GM21737 (cell line): ENCODE measurements at regions not wholly inside any gene's neighbourhood (a gene's known extent, or its start where the extent isn't known, plus 50 kb on each side); places are given as distances from the start of the nearest gene placed in this dataset.

ENCODE experiments used
- ATAC-seq: cut with Tn5 transposase; IDR thresholded peaks from one replicate; pipeline ENCODE4 v1.9.1; 2021; ENCODE audit warnings: mild to moderate bottlenecking, moderate library complexity; ENCODE audit not compliant: unreplicated experiment

DNA sequence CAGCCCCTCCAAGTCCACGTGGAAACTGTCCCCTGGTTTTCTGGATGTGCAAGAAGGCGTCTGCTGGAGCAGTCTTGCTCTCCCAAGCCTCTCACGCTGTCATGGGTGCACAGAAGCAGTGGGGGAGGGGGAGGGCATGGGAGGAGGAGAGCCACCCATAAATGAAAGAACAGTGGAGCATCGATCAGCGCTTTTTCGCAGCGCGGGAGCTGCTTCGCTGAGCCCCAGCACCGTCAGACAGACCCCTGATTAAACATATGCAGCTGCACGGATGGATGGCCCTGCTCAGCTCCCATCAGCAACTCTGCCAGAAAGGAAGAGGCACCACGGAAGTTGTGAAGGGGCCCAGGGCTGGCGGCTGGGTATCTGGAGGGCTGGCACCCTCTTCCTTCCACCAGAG, 264.9 kb downstream of the UQCRFS1 start:
- no peak for ATAC-seq

DNA sequence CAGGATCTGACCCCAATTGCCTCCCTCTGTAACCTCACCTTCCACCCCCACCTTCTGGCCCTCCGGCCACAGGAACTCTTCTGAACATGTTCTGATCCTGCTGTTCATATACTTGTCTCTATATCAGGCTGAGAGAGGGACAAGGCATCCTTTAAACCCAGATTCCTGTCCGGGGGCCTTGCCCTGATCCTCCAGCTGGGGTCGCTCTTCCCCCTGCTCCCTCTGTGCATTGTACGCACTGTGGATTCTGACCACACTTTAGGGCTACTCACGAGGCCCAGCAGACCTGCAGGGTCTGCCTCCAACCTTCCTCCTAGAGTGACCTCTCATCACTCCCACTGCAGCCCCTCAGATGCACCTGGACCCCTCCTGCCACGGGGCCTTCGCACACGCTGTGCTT, 269.3 kb downstream of the UQCRFS1 start:
- ATAC-seq, result no peak

DNA sequence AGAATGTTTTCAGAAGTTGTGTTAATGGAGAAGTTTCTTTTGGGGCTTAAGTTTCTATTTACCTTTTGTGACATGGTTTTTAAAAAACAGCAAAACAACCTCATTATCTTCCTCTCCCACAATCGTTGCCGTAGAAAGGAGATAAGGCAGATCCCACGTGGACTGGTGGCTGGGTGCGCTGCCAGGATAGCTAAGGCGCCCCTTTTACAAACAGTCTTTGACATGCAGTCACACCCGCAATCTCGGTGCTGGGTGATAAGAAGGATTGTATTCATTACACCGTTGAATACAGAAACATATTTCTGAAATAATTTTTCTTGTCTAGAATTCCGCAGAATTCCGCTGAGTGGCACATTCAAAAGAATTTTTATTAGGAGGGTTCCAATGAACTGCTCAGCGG, 271.1 kb downstream of the UQCRFS1 start:
- ATAC-seq, result no peak

DNA sequence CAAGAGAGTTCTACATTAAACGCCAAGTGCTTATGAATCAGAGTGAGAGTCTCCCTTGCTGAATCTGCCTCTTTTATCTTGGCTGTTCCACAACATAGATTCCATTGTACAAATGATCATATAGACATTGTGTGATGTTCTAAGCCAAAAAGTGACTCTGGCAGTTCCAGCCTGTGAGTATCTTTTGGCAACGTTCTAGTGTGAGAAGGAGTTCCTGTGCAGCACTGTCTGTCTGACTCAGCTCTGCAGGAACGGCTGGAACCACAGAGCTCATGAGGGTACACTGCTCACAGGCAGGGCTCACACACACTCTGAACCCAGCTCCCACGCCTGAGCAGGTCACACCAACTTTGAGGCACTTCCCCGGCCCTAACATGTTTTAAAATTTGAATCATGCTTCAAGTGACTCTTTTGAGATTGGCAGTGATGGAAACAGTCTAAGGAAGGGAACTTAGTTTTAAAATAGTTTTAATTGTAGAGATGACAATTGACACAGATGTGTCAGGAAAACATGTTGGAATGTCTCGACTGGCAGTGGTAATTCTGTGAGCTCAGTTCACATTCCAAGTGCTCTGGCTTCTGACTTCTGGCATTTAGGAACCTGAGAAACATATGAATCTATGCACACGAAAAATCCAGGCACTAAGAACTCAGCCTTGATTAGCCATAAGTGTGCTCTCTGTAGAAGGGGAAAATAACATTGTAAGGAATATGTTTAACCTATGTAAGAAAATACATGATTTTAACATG, 272.0 kb downstream of the UQCRFS1 start:
- no peak for ATAC-seq

DNA sequence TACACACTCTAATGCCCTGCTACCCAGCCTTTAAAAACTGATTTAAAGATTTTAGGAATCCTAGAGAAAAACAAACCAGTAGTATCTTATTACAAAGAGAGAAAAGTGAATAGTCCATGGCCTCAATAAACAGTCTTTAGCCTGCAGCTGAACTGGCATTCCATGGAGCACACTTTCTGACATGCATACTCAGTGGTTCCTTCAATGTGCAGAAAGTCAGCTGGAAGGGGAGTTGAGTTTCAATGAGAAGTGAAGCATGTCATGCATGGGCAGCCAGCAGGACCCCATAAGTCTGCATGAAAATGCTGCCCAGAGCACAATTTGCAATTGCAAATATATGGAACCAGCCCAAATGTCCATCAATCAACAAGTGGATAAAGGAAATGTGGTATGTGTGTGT, 273.7 kb downstream of the UQCRFS1 start:
- ATAC-seq, result no peak

DNA sequence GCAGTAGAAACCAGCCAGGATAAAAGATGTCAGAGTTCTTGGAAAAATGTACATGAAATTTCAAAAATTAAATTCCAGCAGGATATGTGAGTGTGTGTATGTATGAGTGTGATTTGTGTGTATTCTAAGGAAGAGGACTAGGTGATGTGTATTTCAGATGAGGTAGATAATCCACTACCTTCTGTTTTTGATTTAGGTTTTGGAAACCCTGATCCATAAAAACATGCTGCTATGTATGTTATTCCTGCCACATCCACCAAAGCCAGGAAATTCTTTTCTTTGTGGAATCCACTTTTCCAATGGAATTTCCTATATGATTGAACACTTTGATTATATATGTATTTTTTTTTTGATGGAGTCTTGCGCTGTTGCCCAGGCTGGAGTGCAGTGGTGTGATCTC, 276.9 kb downstream of the UQCRFS1 start:
- no peak for ATAC-seq

DNA sequence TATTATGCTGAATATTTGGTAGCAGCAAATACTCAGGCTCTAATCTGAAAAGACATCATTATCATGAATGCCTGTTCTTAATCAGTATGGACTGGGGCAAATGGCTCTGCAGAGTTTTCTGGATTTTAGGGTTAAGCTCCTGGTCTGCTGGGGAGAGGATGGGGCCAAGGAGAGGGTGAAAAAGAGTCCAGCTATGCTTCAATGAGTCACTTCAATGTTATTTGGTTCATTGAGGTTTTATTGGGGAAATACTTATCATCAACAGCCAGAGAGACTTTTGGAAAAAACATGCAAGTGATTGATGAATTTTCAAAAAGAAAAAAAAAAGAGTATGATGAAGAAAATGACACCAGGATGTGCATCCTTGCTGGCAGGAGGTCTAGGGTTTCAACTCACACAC, 278.3 kb downstream of the UQCRFS1 start:
- ATAC-seq, result no peak

DNA sequence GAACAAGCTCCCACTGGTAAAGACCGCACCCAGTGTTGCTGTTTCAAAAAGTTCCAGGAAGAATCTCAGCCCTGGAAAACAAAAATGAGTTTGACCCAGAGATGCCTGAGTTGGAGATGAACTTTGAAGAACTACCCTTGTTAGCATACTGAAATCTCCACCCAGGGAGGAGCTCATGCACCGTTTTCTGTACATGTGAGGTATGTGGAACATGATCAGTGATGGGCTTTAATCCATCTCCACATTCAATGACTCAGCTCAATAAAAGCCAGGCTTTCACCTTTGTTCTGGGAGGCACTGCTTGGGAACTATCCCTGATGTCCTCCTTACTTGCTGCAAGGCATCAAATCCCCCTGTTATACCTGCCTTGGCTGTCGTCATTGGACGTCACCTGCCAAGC, 279.9 kb downstream of the UQCRFS1 start:
- no peak for ATAC-seq

DNA sequence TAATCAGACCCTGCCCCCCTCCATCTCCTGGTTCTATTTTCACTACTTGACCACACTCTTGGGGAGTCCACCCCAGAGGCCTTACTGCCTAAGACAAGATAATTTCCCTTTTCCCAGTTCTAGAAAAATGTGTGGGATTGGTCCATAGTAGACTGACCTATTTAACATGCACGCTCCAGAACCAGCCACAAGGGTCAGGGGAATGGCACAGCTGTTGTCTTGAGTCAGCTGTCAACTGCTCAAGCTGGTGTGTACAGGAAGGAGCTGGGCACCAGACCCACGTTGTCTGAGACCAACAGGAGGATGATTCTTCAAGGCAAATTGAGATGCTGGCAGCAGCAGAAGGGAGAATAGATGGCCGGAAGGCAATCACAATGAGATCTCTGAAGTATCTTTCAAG, 280.5 kb downstream of the UQCRFS1 start:
- no peak for ATAC-seq

DNA sequence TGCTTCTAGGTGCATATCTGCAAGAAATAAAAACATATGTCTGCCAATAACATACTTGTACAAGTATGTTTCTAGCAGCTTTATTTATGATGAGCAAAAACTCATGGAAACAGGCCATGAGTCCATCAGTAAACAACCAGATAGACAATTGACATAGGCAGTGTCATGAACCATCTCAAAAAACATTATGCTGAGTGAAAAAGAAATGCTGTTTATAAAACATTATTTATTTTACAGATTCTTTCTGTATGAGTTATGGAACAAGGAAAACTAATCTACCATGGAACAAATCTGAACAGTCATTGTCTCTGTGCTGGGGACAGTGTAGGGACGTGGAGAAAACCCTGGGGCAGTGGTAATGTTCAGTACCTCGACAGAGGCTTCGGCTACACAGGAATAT, 283.9 kb downstream of the UQCRFS1 start:
- no peak for ATAC-seq

DNA sequence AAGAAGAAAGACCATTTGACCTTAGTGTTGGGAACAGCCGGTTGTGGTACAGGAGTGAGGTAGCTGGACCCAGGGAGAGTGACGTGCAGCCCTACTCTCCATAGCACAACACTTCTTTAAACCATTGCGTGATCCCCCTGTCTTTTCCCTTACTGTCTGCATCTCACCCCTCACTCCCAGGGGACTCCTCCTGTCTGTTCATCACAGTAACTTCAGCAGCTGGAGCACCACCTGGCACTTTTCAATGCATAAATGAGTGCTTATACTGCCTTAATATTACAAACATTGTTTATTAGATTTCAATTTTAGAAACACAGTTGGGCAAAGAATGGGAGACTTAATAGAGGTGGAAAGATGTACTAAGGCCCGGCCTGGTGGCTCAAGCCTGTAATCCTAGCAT, 285.5 kb downstream of the UQCRFS1 start:
- ATAC-seq, result no peak

DNA sequence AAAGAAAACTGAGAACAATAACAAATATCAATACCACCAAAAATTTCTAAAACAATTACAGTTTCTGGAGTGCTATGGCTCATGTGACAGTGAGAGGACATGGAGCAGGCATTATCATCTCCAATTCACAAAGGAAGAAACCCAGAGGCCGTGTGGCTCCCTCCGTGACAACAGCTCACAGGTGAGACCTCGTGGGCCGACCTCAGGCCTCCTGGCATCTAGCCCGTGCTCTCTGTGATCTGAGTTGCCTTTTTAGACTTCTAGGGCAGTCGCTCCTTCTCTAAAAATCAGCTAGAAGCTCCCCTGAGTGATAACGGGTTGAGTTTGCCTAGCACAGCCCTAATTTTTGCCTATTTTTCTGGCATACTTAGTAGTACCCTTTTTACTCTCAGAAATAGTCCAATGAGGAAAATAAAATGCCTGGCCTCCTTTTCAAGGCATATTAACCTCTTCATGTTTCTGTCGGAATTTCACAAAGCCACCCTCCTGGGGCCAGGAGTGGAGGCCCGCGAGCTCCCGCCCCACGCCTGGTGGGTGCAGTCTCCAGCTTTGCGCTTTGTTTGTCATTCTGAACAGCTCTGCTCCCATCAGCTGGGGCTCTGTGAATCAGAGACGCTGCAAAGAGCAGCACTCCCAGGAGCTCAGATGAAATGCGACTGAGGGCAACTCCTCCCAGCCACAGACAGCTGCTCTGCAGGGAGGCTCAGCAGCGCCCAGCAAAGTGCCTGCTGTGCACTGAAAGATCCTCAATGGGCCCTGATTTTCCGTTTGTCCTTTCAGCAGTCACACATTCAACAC, 292.5 kb downstream of the UQCRFS1 start:
- no peak for ATAC-seq

DNA sequence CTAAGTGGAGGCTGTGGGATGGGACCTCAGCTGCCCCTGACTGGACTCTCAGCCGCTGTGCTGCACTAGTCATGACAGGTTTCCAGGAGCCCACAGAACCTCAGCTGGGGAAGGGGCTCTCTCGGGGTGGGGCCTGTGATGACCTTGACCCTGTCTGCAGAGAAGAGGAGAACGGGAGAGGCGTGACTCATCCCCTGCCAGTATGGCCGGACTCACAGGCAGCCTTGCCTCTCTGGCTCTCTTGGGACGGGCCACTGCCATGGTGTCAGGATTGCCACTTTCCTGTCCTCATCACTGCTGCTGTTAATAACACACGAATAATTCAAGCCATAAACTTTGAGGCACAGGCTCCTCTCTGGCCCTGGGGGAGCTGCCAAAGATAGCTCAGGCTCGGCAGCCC, 295.3 kb downstream of the UQCRFS1 start:
- no peak for ATAC-seq

DNA sequence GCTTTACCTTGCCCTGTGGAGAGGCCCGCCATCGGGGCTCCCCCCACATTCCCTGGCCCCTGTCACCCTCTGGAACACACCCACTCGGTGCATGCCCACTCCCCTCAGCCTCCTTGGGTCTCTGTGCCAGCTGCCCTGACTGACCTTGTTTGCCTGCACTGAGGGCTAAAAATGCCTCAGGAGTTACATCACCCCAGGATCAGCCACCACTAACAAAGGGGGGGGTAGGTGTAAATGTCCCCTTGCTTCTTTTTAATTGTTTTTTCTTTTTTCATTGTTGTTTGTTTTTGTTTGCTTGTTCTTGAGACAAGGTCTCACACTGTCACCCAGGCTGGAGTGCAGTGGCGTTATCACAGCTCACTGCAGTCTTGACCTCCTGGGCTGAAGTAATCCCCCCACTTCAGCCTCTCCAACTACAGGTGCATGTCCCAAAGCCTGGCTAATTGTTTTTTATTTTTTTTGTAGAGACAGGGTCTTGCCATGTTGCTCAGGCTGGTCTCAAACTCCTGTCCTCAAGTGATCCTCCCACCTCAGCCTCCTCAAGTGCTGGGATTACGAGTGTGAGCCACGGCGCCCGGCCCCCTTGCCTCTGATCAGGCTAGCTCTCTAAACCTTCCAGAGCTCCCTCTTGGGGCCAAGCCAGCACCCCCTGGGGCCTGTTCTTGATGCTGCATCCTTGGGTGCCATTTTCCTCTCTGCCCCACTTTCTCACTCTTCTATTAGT, 297.1 kb downstream of the UQCRFS1 start:
- no peak for ATAC-seq

DNA sequence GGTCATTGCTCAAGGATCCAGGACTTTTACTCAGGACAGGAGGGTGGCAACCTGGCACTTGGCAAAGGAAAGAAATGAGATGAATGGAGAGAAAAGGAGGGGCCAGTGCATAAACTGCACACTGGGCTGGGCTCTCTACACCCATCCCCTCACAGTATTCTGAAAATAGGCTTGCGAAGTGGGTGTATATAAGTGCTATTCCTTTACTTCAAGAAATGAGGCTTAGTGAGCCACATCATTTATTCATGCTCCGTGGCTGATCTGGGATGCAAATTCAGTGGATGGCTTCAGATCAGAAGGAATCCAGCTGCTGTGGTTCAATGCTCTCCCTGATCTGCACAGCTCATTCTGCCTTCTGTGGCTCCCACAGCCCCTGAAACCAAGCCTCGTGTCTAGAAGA, 297.7 kb downstream of the UQCRFS1 start:
- no peak for ATAC-seq

DNA sequence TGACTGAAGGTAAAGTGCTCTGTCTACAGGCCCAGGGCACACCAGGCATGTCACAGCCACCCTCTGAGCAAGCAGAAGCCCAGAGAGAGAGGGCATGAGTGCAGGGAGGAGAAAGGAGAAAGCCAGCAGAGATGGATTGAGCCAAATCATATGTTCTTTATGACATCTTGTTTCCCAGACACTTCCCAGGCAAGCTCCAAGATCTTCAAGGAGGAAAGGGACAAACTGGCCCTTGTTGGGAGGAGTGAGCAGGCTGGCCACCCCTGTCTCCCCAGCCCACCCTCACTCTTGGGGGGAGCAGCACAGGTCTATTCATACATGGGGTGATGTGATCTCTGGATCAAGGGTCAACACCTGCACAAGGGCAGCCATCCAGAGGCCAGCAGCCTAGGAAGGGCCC, 298.8 kb downstream of the UQCRFS1 start:
- ATAC-seq, result no peak

DNA sequence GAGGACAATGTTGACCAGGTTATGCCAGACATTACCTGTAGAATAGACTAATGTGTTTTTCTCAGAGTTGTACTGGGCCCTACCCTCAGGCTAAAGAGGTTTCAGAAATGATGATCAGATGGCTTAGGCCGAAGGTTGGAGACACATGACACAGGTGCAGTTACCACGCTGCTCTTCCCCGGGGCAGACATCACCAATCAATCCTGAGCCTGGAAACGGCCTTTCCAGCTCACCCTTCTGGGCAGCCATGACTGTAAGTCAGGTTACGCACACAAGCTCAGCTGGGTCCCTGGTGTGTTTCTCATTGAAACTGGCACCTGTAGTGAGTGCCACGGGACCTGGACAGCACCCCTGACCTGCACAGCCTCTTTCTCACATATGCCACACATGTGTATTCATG, 299.3 kb downstream of the UQCRFS1 start:
- ATAC-seq, result no peak

DNA sequence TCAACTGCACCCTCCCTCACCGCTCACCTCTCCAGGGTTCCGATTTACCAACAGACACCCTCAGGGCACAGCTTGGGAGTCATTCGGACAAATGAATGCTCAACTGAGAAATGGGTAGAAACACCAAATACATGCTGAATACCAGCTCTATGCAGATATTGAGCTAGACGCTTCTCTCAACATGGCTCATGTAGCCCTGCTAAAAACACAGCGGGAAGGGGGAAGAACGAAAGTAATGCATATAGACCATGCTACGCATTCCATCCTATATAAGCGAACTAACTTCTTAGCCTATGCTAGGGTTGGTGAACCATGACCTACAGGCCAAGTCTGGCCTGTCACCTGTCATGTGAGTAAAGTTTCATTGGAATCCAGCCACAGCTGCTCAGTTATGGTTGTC, 304.0 kb downstream of the UQCRFS1 start:
- no peak for ATAC-seq

DNA sequence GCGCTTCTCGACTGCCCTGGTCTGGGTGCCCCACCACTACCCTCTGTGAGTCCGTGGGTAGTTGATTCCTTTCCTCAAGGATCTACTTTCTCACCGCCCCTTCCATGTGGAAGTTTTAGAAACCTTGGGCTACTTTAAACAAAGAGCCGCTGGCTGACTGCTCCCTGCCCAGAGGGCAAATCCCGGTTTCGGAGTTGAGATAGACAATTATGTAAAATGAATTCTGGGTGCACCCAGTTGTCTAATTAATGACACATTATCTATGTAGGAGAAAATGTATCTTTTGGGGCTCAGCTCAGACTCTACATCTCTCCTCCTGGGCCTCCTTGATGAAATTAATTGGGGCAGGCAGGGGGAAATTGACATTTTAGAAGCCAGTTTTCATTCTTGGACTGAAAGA, 305.4 kb downstream of the UQCRFS1 start:
- ATAC-seq, result no peak

DNA sequence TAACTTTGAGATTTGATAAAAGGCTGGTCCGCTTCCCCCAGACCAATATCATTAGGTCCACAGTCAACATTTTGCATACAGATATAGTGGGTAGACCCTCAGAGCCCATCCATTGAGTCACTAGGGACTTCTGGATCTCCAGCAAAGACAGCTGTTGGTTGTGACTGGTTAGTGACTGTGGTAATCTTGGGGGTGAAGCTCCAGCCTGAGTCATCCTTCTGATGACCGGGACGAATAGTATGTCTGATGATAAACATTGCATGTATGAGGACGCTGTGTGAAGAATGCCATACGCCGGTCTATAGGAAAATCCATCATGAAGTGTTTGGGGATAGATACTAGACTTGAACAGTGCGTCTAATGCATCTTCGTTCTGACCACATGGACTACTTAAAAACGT, 307.0 kb downstream of the UQCRFS1 start:
- ATAC-seq, result no peak

DNA sequence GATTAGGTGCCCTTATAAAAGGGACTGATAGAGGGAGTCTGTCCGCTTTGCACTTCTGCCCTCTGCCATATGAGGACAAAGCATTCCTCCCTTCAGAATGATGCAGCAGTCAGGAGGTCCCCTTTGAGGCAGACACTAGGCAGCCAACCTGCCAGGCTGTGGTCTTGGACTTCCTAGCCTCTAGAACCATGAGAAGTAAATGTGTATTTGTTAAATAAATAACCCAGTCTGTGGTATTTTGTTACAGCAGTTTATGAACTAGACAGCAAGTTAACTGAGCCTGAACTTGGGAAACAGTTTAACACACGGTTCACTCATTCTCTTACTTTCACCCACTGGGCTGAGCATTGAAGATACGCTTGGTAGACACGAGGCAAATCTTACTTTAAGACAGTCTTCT, 313.2 kb downstream of the UQCRFS1 start:
- ATAC-seq, result no peak

DNA sequence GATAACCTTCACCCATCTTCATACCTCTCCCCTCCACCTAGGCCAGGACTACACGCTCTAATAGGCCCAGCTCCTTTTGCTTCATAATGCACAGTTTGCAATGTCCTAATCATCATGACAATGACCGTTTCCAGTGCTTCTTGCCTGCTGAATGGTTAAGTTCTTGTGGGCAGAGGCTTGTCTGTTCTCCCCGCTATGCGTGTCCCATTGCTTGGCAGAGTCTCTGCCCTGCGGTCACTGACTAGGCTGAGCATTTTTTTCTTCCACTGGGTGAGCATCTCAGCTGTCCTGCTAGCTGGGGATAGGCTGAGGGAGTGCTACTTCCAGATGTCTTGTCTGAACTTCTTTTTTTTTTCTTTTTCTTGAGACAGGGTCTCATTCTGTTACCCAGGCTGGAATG, 314.7 kb downstream of the UQCRFS1 start:
- ATAC-seq, result no peak
